Lower leg skin (tissue), 3 donors: ENCODE measurements at regions not wholly inside any gene's neighbourhood (a gene's known extent, or its start where the extent isn't known, plus 50 kb on each side); places are given as distances from the start of the nearest gene placed in this dataset.

Source experiments
- POLR2A ChIP-seq, 2 donors: fragments of 450-650 bp; IDR thresholded peaks; one replicate each; pipeline ENCODE4 v1.6.1; 2016 to 2017; ENCODE audit warnings: antibody characterized with exemption in 2 of 2, mild to moderate bottlenecking in 1 of 2, moderate library complexity in 1 of 2
- TF ChIP-seq, protein P1 (sequence below), 3 donors: fragments of 450-650 bp; IDR thresholded peaks; one replicate each; pipeline ENCODE4 v1.5.1; 2016; ENCODE audit warnings: antibody characterized with exemption in 3 of 3, mild to moderate bottlenecking in 3 of 3, moderate library complexity in 2 of 3

DNA sequence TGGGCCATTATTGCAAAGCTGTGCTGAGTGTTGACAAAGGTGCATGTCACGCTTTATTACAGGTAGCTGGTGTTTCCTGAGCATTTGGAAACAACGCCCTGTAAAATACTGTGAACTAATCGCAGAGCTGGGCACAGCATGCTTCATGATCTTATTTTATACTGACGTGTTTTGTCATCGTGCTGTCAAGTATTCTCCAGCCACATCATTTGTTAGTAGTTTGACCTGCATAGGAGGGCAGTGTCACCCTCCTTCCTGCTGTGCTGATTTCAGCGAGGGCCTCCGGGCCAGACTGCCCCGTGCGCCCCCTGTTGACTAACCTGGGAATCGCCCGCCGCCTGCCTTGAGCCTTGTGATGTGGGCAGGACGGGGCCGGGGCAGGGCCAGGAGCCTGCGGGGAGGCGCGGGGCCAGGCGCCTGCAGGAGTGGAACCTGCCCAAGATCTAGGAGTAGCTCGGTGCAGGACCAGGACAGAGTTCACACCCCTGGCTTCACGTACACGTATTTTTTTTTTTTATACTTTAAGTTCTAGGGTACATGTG is 820.7 kb downstream of the KCNJ18 start:
- TF ChIP-seq POLR2A (IDR thresholded peaks at IDR 0.05) = no peak
- TF ChIP-seq, protein P1, sequence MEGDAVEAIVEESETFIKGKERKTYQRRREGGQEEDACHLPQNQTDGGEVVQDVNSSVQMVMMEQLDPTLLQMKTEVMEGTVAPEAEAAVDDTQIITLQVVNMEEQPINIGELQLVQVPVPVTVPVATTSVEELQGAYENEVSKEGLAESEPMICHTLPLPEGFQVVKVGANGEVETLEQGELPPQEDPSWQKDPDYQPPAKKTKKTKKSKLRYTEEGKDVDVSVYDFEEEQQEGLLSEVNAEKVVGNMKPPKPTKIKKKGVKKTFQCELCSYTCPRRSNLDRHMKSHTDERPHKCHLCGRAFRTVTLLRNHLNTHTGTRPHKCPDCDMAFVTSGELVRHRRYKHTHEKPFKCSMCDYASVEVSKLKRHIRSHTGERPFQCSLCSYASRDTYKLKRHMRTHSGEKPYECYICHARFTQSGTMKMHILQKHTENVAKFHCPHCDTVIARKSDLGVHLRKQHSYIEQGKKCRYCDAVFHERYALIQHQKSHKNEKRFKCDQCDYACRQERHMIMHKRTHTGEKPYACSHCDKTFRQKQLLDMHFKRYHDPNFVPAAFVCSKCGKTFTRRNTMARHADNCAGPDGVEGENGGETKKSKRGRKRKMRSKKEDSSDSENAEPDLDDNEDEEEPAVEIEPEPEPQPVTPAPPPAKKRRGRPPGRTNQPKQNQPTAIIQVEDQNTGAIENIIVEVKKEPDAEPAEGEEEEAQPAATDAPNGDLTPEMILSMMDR (IDR thresholded peaks at IDR 0.05) = no peak
